ENCODE measurements at regions not wholly inside any gene's neighbourhood (a gene's known extent, or its start where the extent isn't known, plus 50 kb on each side); places are given as distances from the start of the nearest gene placed in this dataset.

GRCh38 chr3:73136941-73137340 lies 75.5 kb downstream of the EBLN2 start:
- no peak for TF ChIP-seq POLR2A (IDR thresholded peaks at IDR 0.05)
- TF ChIP-seq CTCF (IDR thresholded peaks at IDR 0.05) = no peak

All from right lobe of liver (tissue), 4 donors.